IMR-90 (cell line): ENCODE measurements at regions not wholly inside any gene's neighbourhood (a gene's known extent, or its start where the extent isn't known, plus 50 kb on each side); places are given as distances from the start of the nearest gene placed in this dataset.

Experiments
- ATAC-seq: fragments of 200-7000 bp; cut with Tn5 transposase; 2 replicates; pipeline ENCODE4 v1.9.1; 2020; ENCODE audit warnings: low read depth, mild to moderate bottlenecking, moderate library complexity
- BruUV-seq: library from RNA; stranded (reverse); fragments of 400-500 nt; replicated peaks from 2 replicates; lab custom pipeline; 2021; lab: Mats Ljungman, UMichigan
- CTCF ChIA-PET: fragments of 300-600 bp; formaldehyde crosslinking; extraction: SDS; loops from one replicate; lab custom pipeline; 2021; ENCODE audit warnings: antibody characterized with exemption; lab: Yijun Ruan, JAX
- POLR2A ChIA-PET: fragments of 300-600 bp; sonication (Branson Sonifier 250); formaldehyde crosslinking; loops from one replicate; lab custom pipeline; 2022; ENCODE audit warnings: antibody characterized with exemption; ENCODE audit not compliant: unreplicated experiment; lab: Charles Lee
- DNase-seq: peaks from one replicate; pipeline ENCODE4 v3.0.0; 2013
- H2AFZ ChIP-seq: replicated peaks from 2 replicates; pipeline ENCODE3; 2013; ENCODE audit warnings: low read length, mild to moderate bottlenecking; ENCODE audit not compliant: poor library complexity
- H2AK5ac ChIP-seq: 2 replicates; pipeline ENCODE4 v1.6.1; 2013; ENCODE audit warnings: low read depth, low read length, inconsistent platforms
- H2AK9ac ChIP-seq: replicated peaks from 2 replicates; pipeline ENCODE3; 2013; ENCODE audit warnings: mild to moderate bottlenecking, low read depth, low read length, moderate library complexity; ENCODE audit not compliant: poor library complexity
- H2BK120ac ChIP-seq: 2 replicates; pipeline ENCODE4 v1.6.1; 2013; ENCODE audit warnings: low read depth, low read length, inconsistent platforms
- H2BK15ac ChIP-seq: 3 replicates; pipeline ENCODE4 v1.6.1; 2013; ENCODE audit warnings: low read depth, low read length, inconsistent platforms
- H2BK20ac ChIP-seq: 2 replicates; pipeline ENCODE4 v1.6.1; 2013; ENCODE audit warnings: low read depth, mild to moderate bottlenecking, inconsistent platforms, low read length, moderate library complexity
- H2BK5ac ChIP-seq: 2 replicates; pipeline ENCODE4 v1.6.1; 2013; ENCODE audit warnings: mild to moderate bottlenecking, low read depth, low read length, inconsistent platforms; ENCODE audit not compliant: poor library complexity, severe bottlenecking
- H3K14ac ChIP-seq: replicated peaks from 2 replicates; pipeline ENCODE4 v1.6.1; 2013; ENCODE audit warnings: low read depth, low read length, inconsistent platforms
- H3K18ac ChIP-seq: 2 replicates; pipeline ENCODE4 v1.6.1; 2013; ENCODE audit warnings: low read depth, low read length, control low read depth
- H3K23ac ChIP-seq: 2 replicates; pipeline ENCODE4 v1.6.1; 2013; ENCODE audit warnings: low read depth, low read length, inconsistent platforms
- H3K27ac ChIP-seq: 2 replicates; pipeline ENCODE4 v1.5.1; 2013; ENCODE audit warnings: mild to moderate bottlenecking, control low read depth, low read length; ENCODE audit not compliant: insufficient read depth
- H3K27me3 ChIP-seq: 2 replicates; pipeline ENCODE4 v1.6.1; 2013; ENCODE audit warnings: low read length; ENCODE audit not compliant: control insufficient read depth, insufficient read depth
- H3K36me3 ChIP-seq: 2 replicates; pipeline ENCODE4 v1.6.1; 2013; ENCODE audit warnings: low read length, mixed read lengths; ENCODE audit not compliant: control insufficient read depth, insufficient read depth
- H3K4ac ChIP-seq: 2 replicates; pipeline ENCODE4 v1.6.1; 2013; ENCODE audit warnings: low read depth, low read length, inconsistent platforms
- H3K4me1 ChIP-seq: 2 replicates; pipeline ENCODE4 v1.6.1; 2013; ENCODE audit warnings: low read length, mixed read lengths; ENCODE audit not compliant: control insufficient read depth, insufficient read depth
- H3K4me2 ChIP-seq: 2 replicates; pipeline ENCODE4 v1.6.1; 2013; ENCODE audit warnings: low read depth, mild to moderate bottlenecking, control low read depth, low read length, moderate library complexity
- H3K4me3 ChIP-seq: 2 replicates; pipeline ENCODE4 v1.5.1; 2013; ENCODE audit warnings: low read depth, mild to moderate bottlenecking, control low read depth, low read length, moderate library complexity; ENCODE audit not compliant: insufficient read depth
- H3K56ac ChIP-seq: 2 replicates; pipeline ENCODE4 v1.6.1; 2013; ENCODE audit warnings: low read length, inconsistent platforms; ENCODE audit not compliant: insufficient read depth; ENCODE audit errors: extremely low read depth
- H3K79me1 ChIP-seq, 2 experiments: 2 replicates each; pipeline ENCODE4 v1.6.1; 2013; ENCODE audit warnings: low read length in 2 of 2, inconsistent platforms in 1 of 2, low read depth in 1 of 2
- H3K9ac ChIP-seq: 2 replicates; pipeline ENCODE4 v1.6.1; 2013; ENCODE audit warnings: low read depth, low read length, control low read depth
- H3K9me1 ChIP-seq: 2 replicates; pipeline ENCODE4 v1.6.1; 2013; ENCODE audit warnings: low read length, inconsistent platforms; ENCODE audit not compliant: insufficient read depth
- H3K9me3 ChIP-seq: 2 replicates; pipeline ENCODE4 v1.6.1; 2013; ENCODE audit warnings: low read length; ENCODE audit not compliant: control insufficient read depth, insufficient read depth
- H4K20me1 ChIP-seq: 2 replicates; pipeline ENCODE4 v1.6.1; 2013; ENCODE audit warnings: low read length, inconsistent platforms; ENCODE audit not compliant: insufficient read depth
- H4K5ac ChIP-seq: 2 replicates; pipeline ENCODE4 v1.6.1; 2013; ENCODE audit warnings: mild to moderate bottlenecking, low read depth, low read length, control low read depth
- H4K8ac ChIP-seq, 2 experiments: 2 replicates each; pipeline ENCODE4 v1.6.1; 2013; ENCODE audit warnings: low read depth in 2 of 2, low read length in 2 of 2, control low read depth in 1 of 2, inconsistent platforms in 1 of 2
- H4K91ac ChIP-seq: 2 replicates; pipeline ENCODE4 v1.6.1; 2013; ENCODE audit warnings: low read depth, low read length, inconsistent platforms; ENCODE audit not compliant: insufficient read depth
- BHLHE40 ChIP-seq: fragments of 150-350 bp; IDR thresholded peaks from 2 replicates; pipeline ENCODE4 v1.6.1; 2016; ENCODE audit warnings: mild to moderate bottlenecking, low read depth, low read length
- NFE2L2 ChIP-seq: fragments of 150-350 bp; IDR thresholded peaks from 2 replicates; pipeline ENCODE4 v1.6.1; 2016; ENCODE audit warnings: low read depth, mild to moderate bottlenecking, low read length
- WGBS, 2 experiments: methylation state at CpG; one replicate each; pipeline versions ENCODE4 v1.1.5 to v1.1.7; 2013; ENCODE audit warnings: missing lambda C conversion rate in 2 of 2; ENCODE audit not compliant: insufficient read length in 1 of 2; ENCODE audit errors: extremely low coverage in 2 of 2; 5-methylcytosine and 5-hydroxymethylcytosine counted together
- dilution Hi-C: fragments of 300-500 bp; cut with HindIII; formaldehyde crosslinking; loops from one replicate; pipeline ENCODE4 v1.14.3; 2018; ENCODE audit warnings: low sequenced_read_pairs; ENCODE audit not compliant: unreplicated experiment
- in situ Hi-C: fragments of 300-500 bp; cut with MboI; formaldehyde crosslinking; loops from 3 replicates; pipeline ENCODE4 v1.14.3; 2019; ENCODE audit warnings: low sequenced_read_pairs, inconsistent platforms, mixed read lengths
- intact Hi-C: fragments of 100-400 bp; cut with micrococcal nuclease; formaldehyde crosslinking; loops from 2 replicates; pipeline ENCODE4 v1.10.0; 2022

DNA sequence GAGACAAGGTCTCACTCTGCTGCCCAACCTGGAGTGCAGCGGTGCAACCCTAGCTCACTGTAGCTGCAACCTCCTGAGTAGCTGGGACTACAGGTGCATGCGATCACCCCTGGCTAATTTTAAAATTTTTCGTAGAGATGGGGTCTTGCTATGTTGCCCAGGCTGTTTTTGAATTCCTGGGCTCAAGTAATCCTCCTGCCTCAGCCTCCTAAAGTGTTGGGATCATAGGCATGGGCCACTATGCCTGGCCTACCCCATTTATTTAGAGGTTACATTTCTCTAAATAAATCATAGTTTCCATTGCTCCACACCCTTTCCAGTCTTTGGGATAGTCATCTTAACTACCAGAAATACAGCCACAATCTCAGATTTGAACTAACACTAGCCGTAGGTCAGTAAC lies 134.7 kb upstream of the CITED2 start:
- CTCF ChIA-PET = no interaction called here
- Histone ChIP-seq H2BK120ac (no peak overlapping the region), H4K20me1 (no peaks in the 10 kb centered on the region), H3K9me3 (no peaks in the 10 kb centered on the region), H3K27ac (no peak overlapping the region), H2AFZ (no peak overlapping the region), H3K56ac (no peak overlapping the region), H3K27me3 (no peaks in the 10 kb centered on the region), H4K5ac (no peak overlapping the region), H2AK9ac (no peak overlapping the region), H3K4me2 (no peak overlapping the region), H3K4ac (no peak overlapping the region), H3K79me1 (no peaks in the 10 kb centered on the region), H3K4me1 (no peaks in the 10 kb centered on the region), H2BK15ac (no peak overlapping the region), H2BK5ac (no peak overlapping the region), H3K18ac (no peak overlapping the region), H3K36me3 (no peaks in the 10 kb centered on the region), H2AK5ac (no peak overlapping the region), H3K9ac (no peak overlapping the region), H3K4me3 (no peak overlapping the region), H3K14ac (no peak overlapping the region), H4K91ac (no peak overlapping the region), H4K8ac (no peak overlapping the region), H3K9me1 (no peaks in the 10 kb centered on the region), H3K23ac (no peak overlapping the region), H2BK20ac (no peak overlapping the region)
- no peak for DNase-seq
- intact Hi-C loops (no loop called here), dilution Hi-C loops (no loop called here), in situ Hi-C loops (no loop called here)
- TF ChIP-seq NFE2L2 = no peak
- no peak for TF ChIP-seq BHLHE40
- BruUV-seq = no TSS peak
- POLR2A ChIA-PET = no interaction called here
- WGBS, 2 experiments = no CpG with 5 or more reads among the region's 4 CpGs
- ATAC-seq = no peak
